ENCODE measurements at regions not wholly inside any gene's neighbourhood (a gene's known extent, or its start where the extent isn't known, plus 50 kb on each side); places are given as distances from the start of the nearest gene placed in this dataset.

DNA sequence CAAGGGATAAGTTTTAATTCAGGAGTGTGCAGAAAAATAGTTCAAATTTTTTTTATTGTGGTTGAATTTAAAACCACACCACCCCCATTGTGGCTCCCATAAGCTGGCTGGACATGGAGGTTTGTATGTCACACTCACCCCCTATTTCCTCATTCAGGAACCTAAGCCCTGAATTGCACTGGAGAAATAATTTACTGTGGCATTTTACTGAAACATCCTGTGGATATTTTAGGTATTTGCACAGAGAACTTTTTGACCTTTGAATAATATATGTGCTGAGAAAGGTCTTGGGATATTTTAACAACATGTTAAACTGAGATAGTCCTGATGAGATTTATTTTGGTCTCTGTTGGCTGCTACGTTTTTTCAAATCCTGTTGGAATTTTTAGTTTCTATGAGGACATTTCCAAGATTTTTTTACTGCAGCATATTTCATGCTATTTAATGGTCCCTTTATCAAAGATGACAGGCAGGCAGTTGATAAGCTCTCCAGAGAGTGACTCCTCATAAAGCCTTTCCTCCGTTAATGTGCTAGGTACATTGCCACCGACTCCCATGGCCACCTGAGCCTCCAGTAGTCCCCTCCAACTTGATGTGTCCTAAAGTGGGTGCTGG lies 51.2 kb upstream of the PALM2AKAP2 start:
- WGBS (ENCODE audit: insufficient coverage, insufficient replicate concordance, low lambda C conversion rate, missing lambda C conversion rate) = 20% methylated on average over 3 of the region's 3 CpGs
- Histone ChIP-seq H2AFZ (ENCODE audit: control insufficient read depth, low read depth, low read length) (no peak overlapping the region), H3K79me2 (ENCODE audit: control insufficient read depth, insufficient read depth, low read length) (no peaks in the 10 kb centered on the region), H3K4me2 (ENCODE audit: control insufficient read depth, insufficient read depth) (no peak overlapping the region), H4K20me1 (ENCODE audit: control insufficient read depth, insufficient read depth) (no peaks in the 10 kb centered on the region), H3K9me3 (replicated peaks; ENCODE audit: control insufficient read depth, insufficient read depth, low read length) (no peaks in the 10 kb centered on the region), H3K4me3 (no peak overlapping the region), H3K9ac (ENCODE audit: control insufficient read depth, insufficient read depth, low read length) (no peak overlapping the region), H3K27me3 (replicated peaks in 1 of 2; ENCODE audit: control insufficient read depth in 2 of 2, insufficient read depth in 2 of 2, low read length in 1 of 2) (no peaks in the 10 kb centered on the region; a peak in 1 of 4 replicates), H3K4me1 (ENCODE audit: control insufficient read depth, insufficient read depth, low read length) (no peaks in the 10 kb centered on the region), H3K27ac (ENCODE audit: control insufficient read depth, insufficient read depth) (no peak overlapping the region), H3K36me3 (ENCODE audit: control insufficient read depth in 2 of 2, insufficient read depth in 2 of 2, low read length in 1 of 2) (no peaks in the 10 kb centered on the region)
- ChIA-PET CTCF (no interaction called here), RAD21 (ENCODE audit: unreplicated experiment) (no interaction called here), SMC1A (ENCODE audit: uncharacterized antibody, unreplicated experiment) (interaction anchor here (1.1 kb wide), 1 partner anchor 78 kb away, joined by 3 read pairs; no protein-coding TSS in a partner anchor), POLR2A (no interaction called here)
- DNase-seq (ENCODE audit: low read depth, low spot score) (no peak), ATAC-seq (no peak), FAIRE-seq (no peak)
- BruUV-seq (replicated peaks) = no TSS peak
- TF ChIP-seq, protein P1, sequence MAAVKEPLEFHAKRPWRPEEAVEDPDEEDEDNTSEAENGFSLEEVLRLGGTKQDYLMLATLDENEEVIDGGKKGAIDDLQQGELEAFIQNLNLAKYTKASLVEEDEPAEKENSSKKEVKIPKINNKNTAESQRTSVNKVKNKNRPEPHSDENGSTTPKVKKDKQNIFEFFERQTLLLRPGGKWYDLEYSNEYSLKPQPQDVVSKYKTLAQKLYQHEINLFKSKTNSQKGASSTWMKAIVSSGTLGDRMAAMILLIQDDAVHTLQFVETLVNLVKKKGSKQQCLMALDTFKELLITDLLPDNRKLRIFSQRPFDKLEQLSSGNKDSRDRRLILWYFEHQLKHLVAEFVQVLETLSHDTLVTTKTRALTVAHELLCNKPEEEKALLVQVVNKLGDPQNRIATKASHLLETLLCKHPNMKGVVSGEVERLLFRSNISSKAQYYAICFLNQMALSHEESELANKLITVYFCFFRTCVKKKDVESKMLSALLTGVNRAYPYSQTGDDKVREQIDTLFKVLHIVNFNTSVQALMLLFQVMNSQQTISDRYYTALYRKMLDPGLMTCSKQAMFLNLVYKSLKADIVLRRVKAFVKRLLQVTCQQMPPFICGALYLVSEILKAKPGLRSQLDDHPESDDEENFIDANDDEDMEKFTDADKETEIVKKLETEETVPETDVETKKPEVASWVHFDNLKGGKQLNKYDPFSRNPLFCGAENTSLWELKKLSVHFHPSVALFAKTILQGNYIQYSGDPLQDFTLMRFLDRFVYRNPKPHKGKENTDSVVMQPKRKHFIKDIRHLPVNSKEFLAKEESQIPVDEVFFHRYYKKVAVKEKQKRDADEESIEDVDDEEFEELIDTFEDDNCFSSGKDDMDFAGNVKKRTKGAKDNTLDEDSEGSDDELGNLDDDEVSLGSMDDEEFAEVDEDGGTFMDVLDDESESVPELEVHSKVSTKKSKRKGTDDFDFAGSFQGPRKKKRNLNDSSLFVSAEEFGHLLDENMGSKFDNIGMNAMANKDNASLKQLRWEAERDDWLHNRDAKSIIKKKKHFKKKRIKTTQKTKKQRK (IDR thresholded peaks at IDR 0.05; ENCODE audit: low read depth, low read length) = no peak
- no peak for TF ChIP-seq BCL11A (IDR thresholded peaks at IDR 0.05; ENCODE audit: low read depth, low read length)
- TF ChIP-seq EZH2 (IDR thresholded peaks at IDR 0.05; ENCODE audit: borderline replicate concordance, control insufficient read depth, low read depth, low read length) = no peak
- in situ Hi-C loops (cut with MboI) (no loop called here), intact Hi-C loops (cut with micrococcal nuclease; ENCODE audit: unreplicated experiment) (no loop called here)

DNA sequence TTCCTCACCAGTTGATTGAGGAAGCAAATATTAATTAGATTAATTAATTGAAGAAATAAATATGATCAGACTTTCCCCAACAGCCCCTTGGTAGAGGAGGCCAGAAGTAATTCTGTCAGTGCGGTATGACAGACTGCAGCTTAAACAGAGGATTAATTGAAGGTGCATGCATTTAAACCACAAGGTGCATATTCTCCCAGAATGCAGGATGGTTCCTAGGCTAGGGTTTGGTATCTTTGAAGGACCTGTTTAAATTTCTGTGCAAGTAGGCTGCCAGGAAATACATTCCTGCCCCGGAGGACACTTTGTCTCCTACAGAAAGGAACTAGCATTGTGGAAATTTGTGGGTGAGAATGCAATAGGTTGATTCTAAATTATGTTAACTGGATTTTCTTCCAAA lies 50.5 kb upstream of the PALM2AKAP2 start:
- Histone ChIP-seq H3K9ac (ENCODE audit: control insufficient read depth, insufficient read depth, low read length) (no peak overlapping the region), H3K9me3 (replicated peaks; ENCODE audit: control insufficient read depth, insufficient read depth, low read length) (no peaks in the 10 kb centered on the region), H4K20me1 (ENCODE audit: control insufficient read depth, insufficient read depth) (no peaks in the 10 kb centered on the region), H3K36me3 (ENCODE audit: control insufficient read depth in 2 of 2, insufficient read depth in 2 of 2, low read length in 1 of 2) (no peaks in the 10 kb centered on the region), H3K4me3 (no peak overlapping the region), H3K27ac (ENCODE audit: control insufficient read depth, insufficient read depth) (no peak overlapping the region), H3K79me2 (ENCODE audit: control insufficient read depth, insufficient read depth, low read length) (no peaks in the 10 kb centered on the region), H3K27me3 (replicated peaks in 1 of 2; ENCODE audit: control insufficient read depth in 2 of 2, insufficient read depth in 2 of 2, low read length in 1 of 2) (no peaks in the 10 kb centered on the region; a peak in 1 of 4 replicates), H3K4me2 (ENCODE audit: control insufficient read depth, insufficient read depth) (no peak overlapping the region), H2AFZ (ENCODE audit: control insufficient read depth, low read depth, low read length) (no peak overlapping the region), H3K4me1 (ENCODE audit: control insufficient read depth, insufficient read depth, low read length) (no peaks in the 10 kb centered on the region)
- intact Hi-C loops (cut with micrococcal nuclease; ENCODE audit: unreplicated experiment) = no loop called here
- CTCF ChIA-PET = no interaction called here
- RAD21 ChIA-PET (ENCODE audit: unreplicated experiment) = no interaction called here
- ATAC-seq (no peak), DNase-seq (ENCODE audit: low read depth, low spot score) (no peak), FAIRE-seq (no peak)
- in situ Hi-C loops (cut with MboI) = no loop called here
- WGBS (ENCODE audit: insufficient coverage, insufficient replicate concordance, low lambda C conversion rate, missing lambda C conversion rate) = 64% methylated on average over 2 of the region's 2 CpGs
- SMC1A ChIA-PET (ENCODE audit: uncharacterized antibody, unreplicated experiment) = no interaction called here
- no TSS peak for BruUV-seq (replicated peaks)
- POLR2A ChIA-PET = no interaction called here
- no peak for TF ChIP-seq ZBTB40 (IDR thresholded peaks at IDR 0.05; ENCODE audit: borderline replicate concordance)
- no peak for TF ChIP-seq MTA3 (IDR thresholded peaks at IDR 0.05; ENCODE audit: borderline replicate concordance, low read length)
- no peak for TF ChIP-seq TCF12 (IDR thresholded peaks at IDR 0.05; ENCODE audit: low read depth, low read length)
- TF ChIP-seq SIN3A (IDR thresholded peaks at IDR 0.05; ENCODE audit: low read depth, low read length) = no peak
